Right renal pelvis (tissue), 4 donors: ENCODE measurements at regions not wholly inside any gene's neighbourhood (a gene's known extent, or its start where the extent isn't known, plus 50 kb on each side); places are given as distances from the start of the nearest gene placed in this dataset.
A peak's percentile ranks its signal among the peaks of the same experiment; 100 is the strongest.
"Not testable (repeated sequence)": the region's sequence is repeated elsewhere in the genome, so short reads cannot be mapped to it uniquely, and the experiment has no call there.

Source experiments
- DNase-seq, 4 donors: peaks; one replicate each; pipeline ENCODE4 v3.0.0-alpha.2; 2013; ENCODE audit warnings: low read depth in 4 of 4, low spot score in 3 of 4, missing footprints in 1 of 4

DNA sequence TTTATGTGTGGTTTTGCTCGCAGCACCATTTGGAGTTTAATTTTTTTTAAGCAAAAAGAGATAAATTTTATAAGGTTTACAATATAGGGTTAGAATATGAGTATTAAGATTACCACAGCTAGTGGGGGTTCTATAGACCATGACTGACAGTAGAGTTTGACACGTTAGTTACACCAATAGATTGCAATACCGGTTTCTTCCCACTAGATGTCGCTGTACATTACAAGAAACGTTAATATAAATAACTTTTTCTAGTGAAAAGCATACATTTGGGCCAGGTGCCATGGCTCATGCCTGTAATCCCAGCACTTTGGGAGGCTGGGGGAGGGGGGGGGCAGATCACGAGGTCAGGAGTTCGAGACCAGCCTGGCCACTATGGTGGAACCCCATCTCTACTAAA lies 433.6 kb downstream of the MAGEB5 start:
- DNase-seq = no peak

DNA sequence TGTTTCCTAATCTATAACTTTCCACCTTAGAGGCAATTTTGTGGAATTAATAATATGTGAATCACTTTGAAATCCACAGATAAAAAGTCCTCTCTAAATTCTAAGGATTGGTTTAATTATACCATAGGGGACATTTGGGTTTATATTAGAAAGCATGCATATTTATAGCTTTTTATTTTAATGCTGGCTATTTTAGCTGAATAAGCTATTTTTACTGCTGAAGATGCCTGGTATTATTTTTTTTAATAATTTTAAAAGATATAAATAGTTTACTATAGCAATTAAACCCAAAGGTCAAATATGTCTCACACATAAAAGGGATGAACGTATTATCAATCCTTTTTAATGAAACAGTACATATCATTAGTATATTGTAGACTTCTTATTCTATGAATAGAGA lies 415.4 kb downstream of the MAGEB5 start:
- no peak for DNase-seq

- no peak for DNase-seq
Observed at GRCh38 chrX:26613956-26614355, 398.0 kb downstream of the MAGEB5 start.

- DNase-seq = no peak
Observed at GRCh38 chrX:26606971-26607370, 391.0 kb downstream of the MAGEB5 start.

- no peak for DNase-seq
Observed at GRCh38 chrX:26597981-26598380, 382.0 kb downstream of the MAGEB5 start.

GRCh38 chrX:26590849-26591248 lies 374.9 kb downstream of the MAGEB5 start:
- DNase-seq = no peak

DNA sequence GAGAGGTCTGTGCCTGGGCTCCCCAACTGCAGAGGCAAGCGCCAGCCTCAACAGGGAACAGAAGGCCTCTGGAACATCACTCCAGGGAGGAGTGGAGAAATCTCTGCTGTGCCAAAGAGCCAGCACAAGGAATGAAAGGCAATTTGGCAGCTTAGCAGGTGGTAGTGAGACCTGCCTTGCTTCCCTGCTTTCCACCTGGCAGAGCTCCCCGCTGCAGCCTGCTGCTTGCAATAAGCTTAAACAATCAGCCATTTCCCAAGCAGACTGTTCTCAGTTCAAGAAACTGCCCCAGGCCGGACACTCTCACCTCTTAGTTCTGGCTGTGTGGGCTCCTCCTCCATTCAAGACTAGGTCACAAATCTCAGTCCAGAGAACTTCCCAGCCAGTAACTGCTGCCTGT lies 370.6 kb downstream of the MAGEB5 start:
- no peak for DNase-seq

GRCh38 chrX:26581091-26581490 lies 365.1 kb downstream of the MAGEB5 start:
- no peak for DNase-seq

GRCh38 chrX:26580021-26580420 lies 364.1 kb downstream of the MAGEB5 start:
- no peak for DNase-seq

DNA sequence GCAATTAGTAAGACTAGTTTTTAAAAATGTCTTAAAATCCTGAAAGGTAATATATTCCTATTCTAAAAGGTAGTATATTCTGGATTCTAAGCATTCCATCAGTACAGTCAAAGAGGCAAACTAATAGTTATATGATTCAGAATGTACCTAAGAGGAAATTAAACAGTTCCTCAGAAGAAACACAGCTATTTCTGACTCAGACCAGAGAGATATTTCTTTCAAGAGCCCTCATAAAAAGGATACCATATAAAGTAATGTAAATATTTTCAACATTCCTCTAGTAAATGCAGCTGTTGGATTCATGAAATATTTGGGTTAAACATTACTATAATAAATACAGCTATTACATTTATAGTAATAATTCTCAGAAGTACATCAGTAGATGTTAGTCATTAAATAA lies 358.3 kb downstream of the MAGEB5 start:
- DNase-seq = no peak

DNA sequence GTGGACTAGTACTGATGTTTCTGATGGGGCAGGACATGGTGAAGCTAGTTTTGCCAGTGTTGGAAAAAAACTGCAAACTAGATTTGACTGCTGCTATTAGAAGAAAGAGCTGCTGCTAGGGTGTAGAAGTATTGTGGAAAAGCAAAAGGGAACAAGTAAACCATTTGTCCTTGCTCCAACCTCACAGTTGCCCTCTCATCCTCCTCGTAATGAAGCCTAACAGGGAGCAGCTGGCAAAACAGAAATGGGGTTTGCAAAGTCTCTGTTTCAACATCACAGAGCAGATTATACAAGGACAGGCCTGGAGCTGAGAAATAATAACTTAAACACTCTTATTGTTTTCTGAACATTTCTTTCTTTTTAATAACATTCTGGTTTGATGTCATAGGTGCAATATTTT lies 346.2 kb downstream of the MAGEB5 start:
- DNase-seq = no peak

GRCh38 chrX:26559855-26560254 lies 343.9 kb downstream of the MAGEB5 start:
- no peak for DNase-seq

- no peak for DNase-seq
Observed at GRCh38 chrX:26558719-26559386, 342.9 kb downstream of the MAGEB5 start.

DNA sequence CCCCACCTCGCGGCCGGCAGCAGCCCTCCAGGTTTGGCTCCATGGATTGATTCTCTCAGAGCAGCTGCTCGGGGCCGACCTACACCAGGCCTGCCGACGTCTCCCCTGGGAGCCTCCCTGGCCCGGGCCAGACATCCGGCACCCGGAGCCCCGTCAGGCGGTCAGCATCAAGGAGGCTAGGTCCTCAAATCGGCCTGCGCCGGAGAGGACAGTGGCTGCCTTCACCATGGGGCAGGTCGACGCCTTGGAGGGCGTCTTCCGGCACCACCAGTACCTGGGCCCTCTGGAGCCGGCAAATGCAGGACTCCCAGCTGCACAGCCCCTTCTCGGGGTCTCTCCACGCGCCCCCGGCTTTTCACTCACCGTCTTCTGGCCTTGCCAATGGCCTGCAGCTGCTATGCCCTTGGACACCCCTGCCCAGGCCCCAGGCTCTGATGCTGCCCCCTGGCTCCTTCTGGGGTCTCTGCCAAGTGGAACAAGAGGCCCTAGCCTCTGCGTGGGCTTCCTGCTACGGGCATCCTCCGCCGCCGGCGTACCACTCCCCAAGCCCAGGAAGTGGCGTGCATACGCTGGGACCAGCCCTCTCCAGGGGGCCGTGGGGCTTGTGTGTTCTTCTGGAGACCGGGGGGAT lies 341.8 kb downstream of the MAGEB5 start:
- DNase-seq = no peak

GRCh38 chrX:26525768-26526167 lies 309.8 kb downstream of the MAGEB5 start:
- DNase-seq = not testable (repeated sequence)

GRCh38 chrX:26522501-26522900 lies 306.5 kb downstream of the MAGEB5 start:
- no peak for DNase-seq

GRCh38 chrX:26511589-26512363 lies 295.8 kb downstream of the MAGEB5 start:
- no peak for DNase-seq

GRCh38 chrX:26470941-26471340 lies 255.0 kb downstream of the MAGEB5 start:
- DNase-seq = no peak

- DNase-seq = no peak
Observed at GRCh38 chrX:26466387-26466786, 250.4 kb downstream of the MAGEB5 start.

- no peak for DNase-seq
Observed at GRCh38 chrX:26445288-26445687, 229.3 kb downstream of the MAGEB5 start.

- not testable (repeated sequence) for DNase-seq
Observed at GRCh38 chrX:26444417-26444816, 228.4 kb downstream of the MAGEB5 start.

- DNase-seq = peak in 3 of 4 donors; percentile 2 to 25 (median 2)
Observed at GRCh38 chrX:26442340-26442739, 226.4 kb downstream of the MAGEB5 start.
